ENCODE measurements at regions not wholly inside any gene's neighbourhood (a gene's known extent, or its start where the extent isn't known, plus 50 kb on each side); places are given as distances from the start of the nearest gene placed in this dataset.

GRCh38 chr1:244162786-244163530 lies 111.9 kb downstream of the ZBTB18 start:
- no peak for TF ChIP-seq CTCF (conservative IDR thresholded peaks at IDR 0.05; ENCODE audit: low read depth, low read length)
- TF ChIP-seq EZH2 (IDR thresholded peaks at IDR 0.05; ENCODE audit: low read length, unreplicated experiment) = no peak

All from PC-3 (cell line).